ENCODE measurements at regions not wholly inside any gene's neighbourhood (a gene's known extent, or its start where the extent isn't known, plus 50 kb on each side); places are given as distances from the start of the nearest gene placed in this dataset.
A peak's percentile ranks its signal among the peaks of the same experiment; 100 is the strongest.
"Not testable (repeated sequence)": the region's sequence is repeated elsewhere in the genome, so short reads cannot be mapped to it uniquely, and the experiment has no call there.

- intact Hi-C loops (cut with DNase I), result no loop called here
- ATAC-seq (ENCODE audit: poor library complexity) (no peak), DNase-seq (peak; percentile 11)
Measured at GRCh38 chr16:9141813-9142212, 50.4 kb downstream of the HAPSTR1 start.

DNA sequence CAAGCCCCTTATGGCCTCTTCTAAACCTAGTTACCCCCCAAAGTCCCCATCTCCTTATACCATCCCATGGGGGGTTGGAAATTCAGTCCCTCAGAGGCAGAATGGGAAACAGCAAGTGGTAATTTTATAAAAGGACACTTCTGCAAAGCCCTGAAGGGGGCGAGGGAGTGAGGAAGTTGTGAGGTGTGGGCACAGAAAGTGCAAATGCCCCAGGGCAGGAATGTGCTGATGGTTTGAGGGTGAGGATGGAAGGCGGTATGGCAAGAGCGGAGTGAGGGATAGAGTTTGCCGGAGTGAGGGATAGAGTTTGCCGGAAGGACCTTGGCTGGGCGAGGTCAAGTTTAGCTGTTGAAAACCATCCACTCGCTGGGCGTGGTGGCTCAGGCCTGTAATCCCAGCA, 52.7 kb downstream of the HAPSTR1 start:
- intact Hi-C loops (cut with DNase I), result no loop called here
- ATAC-seq (ENCODE audit: poor library complexity) (no peak), DNase-seq (no peak)

DNA sequence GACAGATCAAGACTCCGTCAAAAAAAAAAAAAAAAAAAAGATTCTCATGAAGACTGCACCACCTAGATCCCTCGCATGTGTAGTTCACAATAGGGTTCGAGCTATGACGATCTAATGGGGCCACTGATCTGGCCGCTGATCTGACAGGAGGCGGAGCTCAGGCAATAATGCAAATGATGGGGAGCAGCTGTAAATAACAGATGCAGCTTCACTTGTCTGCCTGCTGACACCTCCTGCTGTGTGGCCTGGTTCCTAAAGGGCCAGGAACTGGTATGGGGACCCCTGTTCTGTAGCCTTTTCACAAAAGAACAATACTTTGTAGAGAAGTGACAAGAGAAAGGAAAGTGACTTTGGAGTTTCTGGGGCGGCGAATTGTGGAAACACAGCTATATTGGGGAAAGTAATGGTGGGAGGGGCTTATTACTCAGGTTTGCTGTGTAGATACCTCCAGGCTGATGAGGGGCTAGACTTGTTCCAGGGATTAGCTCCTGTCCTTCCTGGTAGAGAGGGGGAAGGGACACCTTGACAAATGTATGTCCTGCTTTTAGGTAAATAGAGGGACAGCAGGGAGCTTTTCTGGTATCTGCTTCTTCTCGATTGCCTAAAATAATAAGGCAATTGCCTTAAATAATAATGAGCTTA, 57.1 kb downstream of the HAPSTR1 start:
- DNase-seq (no peak), ATAC-seq (ENCODE audit: poor library complexity) (no peak)
- intact Hi-C loops (cut with DNase I), result no loop called here

DNA sequence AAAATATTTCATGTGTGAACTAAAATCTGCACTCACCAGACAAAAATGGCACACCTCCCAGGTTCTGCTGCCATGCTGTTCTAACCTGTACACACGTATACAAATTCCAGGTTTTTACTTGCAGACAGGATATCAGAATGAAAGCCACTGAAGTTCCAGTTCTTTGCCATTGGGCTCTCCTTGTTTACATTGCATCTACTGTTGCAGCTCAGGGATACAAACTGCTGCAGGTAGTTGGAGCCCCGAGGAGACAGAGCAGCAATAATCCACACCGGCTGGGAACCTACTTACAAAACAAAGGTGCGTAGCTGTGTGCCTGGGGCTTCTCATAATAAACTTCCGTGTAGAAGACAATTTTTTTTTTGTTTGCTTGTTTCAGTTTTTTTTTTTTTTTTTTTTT, 59.6 kb downstream of the HAPSTR1 start:
- intact Hi-C loops (cut with DNase I), result no loop called here
- ATAC-seq (ENCODE audit: poor library complexity) (no peak), DNase-seq (no peak)

- no peak for DNase-seq
- intact Hi-C loops (cut with DNase I), result no loop called here
- no peak for ATAC-seq (ENCODE audit: poor library complexity)
Measured at GRCh38 chr16:9151597-9151996, 60.2 kb downstream of the HAPSTR1 start.

DNA sequence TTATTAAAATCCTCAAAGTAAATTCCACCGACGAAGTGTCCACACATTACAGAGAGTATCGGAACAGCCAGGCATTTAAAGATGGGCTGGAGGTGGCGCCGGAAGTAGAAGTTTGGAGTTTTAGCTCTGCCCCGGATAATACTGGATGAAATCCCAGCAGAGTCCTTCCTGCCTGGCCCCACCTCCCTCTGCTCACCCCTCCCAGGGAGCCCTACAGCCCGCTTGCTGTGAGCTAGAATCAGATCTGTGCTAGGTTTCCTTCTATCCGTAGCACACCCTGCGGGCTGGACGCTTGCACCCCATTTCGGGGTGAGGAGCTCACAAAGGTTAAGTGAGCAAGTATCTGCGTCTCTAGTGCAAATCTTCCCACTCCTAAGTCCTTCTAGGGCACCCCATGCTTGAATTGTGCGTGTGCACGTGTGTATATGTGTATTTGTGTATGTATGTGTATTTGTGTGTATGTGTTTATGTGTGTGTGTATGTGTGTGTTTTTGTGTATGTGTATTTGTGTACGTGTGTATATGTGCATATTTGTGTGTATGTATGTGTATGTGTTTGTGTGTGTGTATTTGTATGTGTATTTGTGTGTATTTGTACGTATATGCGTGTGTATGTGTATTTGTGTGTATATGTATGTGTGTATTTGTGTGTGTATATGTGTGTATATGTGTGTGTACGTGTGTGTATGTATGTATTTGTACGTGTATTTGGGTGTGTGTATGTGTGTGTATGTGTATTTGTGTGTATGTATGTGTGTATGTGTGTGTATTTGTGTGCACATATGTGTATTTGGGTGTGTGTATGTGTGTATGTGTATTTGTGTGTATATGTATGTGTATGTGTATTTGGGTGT, 61.4 kb downstream of the HAPSTR1 start:
- intact Hi-C loops (cut with DNase I), result no loop called here
- no peak for ATAC-seq (ENCODE audit: poor library complexity)
- no peak for DNase-seq

DNA sequence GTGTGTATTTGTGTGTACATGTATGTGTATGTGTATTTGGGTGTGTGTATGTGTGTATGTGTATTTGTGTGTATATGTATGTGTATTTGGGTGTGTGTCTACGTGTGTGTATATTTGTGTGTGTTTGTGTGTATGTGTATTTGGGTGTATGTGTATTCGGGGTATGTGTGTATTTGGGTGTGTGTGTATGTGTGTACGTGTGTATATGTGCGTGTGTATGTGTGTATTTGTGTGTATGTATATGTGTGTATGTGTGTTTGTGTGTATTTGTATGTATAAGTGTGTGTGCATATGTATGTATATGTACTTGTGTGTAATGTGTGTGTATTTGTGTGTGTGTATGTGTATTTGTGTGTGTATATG, 62.0 kb downstream of the HAPSTR1 start:
- intact Hi-C loops (cut with DNase I), result no loop called here
- ATAC-seq (ENCODE audit: poor library complexity) (no peak), DNase-seq (no peak)

GRCh38 chr16:9154567-9155410, 63.3 kb downstream of the HAPSTR1 start:
- DNase-seq (no peak), ATAC-seq (ENCODE audit: poor library complexity) (no peak)
- intact Hi-C loops (cut with DNase I), result no loop called here

GRCh38 chr16:9155871-9156270, 64.4 kb downstream of the HAPSTR1 start:
- intact Hi-C loops (cut with DNase I), result no loop called here
- no peak for ATAC-seq (ENCODE audit: poor library complexity)
- no peak for DNase-seq

- DNase-seq (peak; percentile 48), ATAC-seq (ENCODE audit: poor library complexity) (peak; percentile 73)
- intact Hi-C loops (cut with DNase I), result no loop called here
Measured at GRCh38 chr16:9159839-9160550, 68.6 kb downstream of the HAPSTR1 start.

GRCh38 chr16:9160551-9160911, 69.1 kb downstream of the HAPSTR1 start:
- no peak for DNase-seq
- intact Hi-C loops (cut with DNase I), result no loop called here
- no peak for ATAC-seq (ENCODE audit: poor library complexity)

- ATAC-seq (ENCODE audit: poor library complexity), result no peak
- intact Hi-C loops (cut with DNase I), result no loop called here
- no peak for DNase-seq
Measured at GRCh38 chr16:9165681-9166080, 74.2 kb downstream of the HAPSTR1 start.

DNA sequence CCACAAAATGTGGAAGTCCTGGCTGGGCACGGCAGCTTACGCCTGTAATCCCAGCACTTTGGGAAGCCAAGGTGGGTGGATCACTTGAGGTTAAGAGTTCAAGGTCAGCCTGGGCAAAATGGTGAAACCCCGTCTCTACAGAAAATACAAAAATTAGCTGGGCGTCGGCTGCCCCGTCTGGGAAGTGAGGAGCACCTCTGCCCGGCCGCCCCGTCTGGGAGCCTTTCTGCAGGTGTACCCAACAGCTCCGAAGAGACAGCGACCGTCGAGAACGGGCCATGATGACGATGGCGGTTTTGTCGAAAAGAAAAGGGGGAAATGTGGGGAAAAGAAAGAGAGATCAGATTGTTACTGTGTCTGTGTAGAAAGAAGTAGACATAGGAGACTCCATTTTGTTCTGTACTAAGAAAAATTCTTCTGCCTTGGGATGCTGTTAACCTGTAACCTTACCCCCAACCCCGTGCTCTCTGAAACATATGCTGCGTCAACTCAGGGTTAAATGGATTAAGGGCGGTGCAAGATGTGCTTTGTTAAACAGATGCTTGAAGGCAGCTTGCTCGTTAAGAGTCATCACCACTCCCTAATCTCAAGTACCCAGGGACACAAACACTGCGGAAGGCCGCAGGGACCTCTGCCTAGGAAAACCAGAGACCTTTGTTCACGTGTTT, 75.0 kb downstream of the HAPSTR1 start:
- ATAC-seq (ENCODE audit: poor library complexity); intact Hi-C loops (cut with DNase I); DNase-seq: not testable (repeated sequence)

DNA sequence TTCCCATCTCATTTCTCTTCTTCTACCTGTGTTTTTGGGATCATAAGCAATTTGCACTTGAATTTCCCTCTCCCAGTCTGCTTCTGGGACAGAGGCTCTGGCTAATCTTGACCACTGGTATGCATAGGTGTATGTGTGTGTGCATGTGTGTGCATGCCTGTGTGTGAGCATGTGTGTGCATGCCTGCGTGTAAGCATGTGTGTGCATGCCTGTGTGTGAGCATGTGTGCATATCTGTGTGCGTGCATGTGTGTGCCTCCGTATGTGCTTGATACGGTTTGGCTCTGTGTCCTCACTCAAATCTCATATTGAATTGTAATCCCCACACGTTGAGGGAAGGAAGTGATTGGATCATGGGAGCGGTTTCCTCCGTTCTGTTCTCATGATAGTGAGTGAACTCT, 77.7 kb downstream of the HAPSTR1 start:
- DNase-seq (no peak), ATAC-seq (ENCODE audit: poor library complexity) (no peak)
- intact Hi-C loops (cut with DNase I), result no loop called here

DNA sequence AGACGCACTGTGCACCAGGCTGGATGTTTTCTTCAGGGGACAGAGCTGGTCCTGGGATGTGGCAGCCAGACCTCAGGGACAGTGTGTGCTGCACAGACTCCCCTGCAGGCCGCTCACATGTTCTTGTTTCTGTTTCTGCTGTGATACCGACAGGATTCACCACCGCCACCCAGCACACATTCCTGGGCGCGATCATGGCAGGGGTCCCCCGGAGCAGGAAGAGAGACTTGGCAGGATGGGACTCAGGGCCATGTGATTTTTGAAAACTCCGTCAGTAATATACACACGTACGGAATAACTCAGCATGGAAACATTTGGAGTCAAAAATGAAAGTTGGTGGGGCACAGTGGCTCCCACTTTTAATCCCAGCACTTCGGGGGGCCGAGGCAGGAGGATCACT, 79.0 kb downstream of the HAPSTR1 start:
- ATAC-seq (ENCODE audit: poor library complexity) (no peak), DNase-seq (no peak)
- intact Hi-C loops (cut with DNase I), result no loop called here

- DNase-seq (no peak), ATAC-seq (ENCODE audit: poor library complexity) (no peak)
- intact Hi-C loops (cut with DNase I), result no loop called here
Measured at GRCh38 chr16:9176547-9177418, 85.3 kb downstream of the HAPSTR1 start.

DNA sequence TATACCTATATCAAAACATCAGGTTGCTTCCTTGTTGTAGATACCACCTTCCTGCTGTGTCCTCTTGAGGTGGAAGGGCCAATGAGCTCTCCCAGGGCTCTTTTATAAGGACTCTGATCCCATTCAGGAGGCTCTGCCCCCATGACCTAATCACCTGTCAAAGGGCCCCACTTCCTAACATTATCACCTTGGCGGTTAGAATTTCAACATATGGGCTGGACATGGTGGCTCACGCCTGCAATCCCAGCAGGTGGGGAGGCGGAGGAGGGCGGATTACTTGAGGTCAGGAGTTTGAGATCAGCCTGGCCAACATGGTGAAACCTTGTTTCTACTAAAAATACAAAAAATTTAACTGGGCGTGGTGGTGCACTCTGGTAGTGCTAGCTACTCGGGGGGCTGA, 86.4 kb downstream of the HAPSTR1 start:
- intact Hi-C loops (cut with DNase I), result no loop called here
- ATAC-seq (ENCODE audit: poor library complexity) (no peak), DNase-seq (no peak)
